ENCODE measurements at regions not wholly inside any gene's neighbourhood (a gene's known extent, or its start where the extent isn't known, plus 50 kb on each side); places are given as distances from the start of the nearest gene placed in this dataset.

DNA sequence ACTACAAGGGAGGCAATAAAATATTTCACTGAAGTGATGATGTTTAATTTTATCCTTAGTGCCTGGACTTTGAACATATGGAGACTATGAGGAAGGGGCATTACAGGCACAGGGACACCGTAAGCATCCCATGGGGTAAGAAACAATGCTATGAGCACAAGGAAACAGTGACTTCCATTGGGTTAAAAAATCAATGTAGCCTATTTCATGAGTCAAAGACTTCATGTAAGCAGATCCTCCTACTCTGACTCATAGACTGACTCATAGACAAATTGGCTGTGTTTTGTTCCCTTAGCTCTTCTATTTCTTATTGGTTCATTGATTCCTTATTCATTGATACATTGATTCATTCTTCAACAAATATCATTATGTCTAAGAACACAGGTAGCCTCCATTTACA, 351.0 kb downstream of the PRELID2 start:
- no peaks in the 10 kb centered on the region for H3K27me3 ChIP-seq (ENCODE audit: insufficient read depth, low read depth, severe bottlenecking)
- no peak overlapping the region for H3K27ac ChIP-seq
- no peak for DNase-seq
- H3K4me3 ChIP-seq (ENCODE audit: low read depth, low read length) = no peak overlapping the region
- H3K9me3 ChIP-seq (ENCODE audit: severe bottlenecking) = no peaks in the 10 kb centered on the region
- H3K36me3 ChIP-seq = no peaks in the 10 kb centered on the region
- no peak for TF ChIP-seq CTCF (IDR thresholded peaks at IDR 0.05; ENCODE audit: low read depth, low read length)

DNA sequence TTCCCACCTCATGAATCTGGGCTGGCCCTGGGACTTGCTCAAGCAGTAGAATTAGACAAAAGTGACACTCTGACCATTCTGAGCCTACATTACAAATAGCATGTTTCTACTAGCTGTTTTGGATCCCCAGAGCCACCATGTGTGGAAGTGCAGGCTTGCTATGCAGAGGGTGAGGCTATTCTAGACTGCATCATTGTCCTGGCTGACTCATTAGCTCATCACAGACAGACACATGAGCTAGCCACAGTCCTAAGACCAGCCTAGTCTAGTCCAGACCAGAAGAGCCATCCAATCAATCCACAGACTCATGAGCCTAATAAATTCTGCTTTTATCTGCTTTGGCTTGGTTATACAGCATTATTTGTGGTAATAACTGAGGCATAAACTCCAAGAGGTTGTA, 351.9 kb downstream of the PRELID2 start:
- no peaks in the 10 kb centered on the region for H3K36me3 ChIP-seq
- H3K27me3 ChIP-seq (ENCODE audit: insufficient read depth, low read depth, severe bottlenecking) = no peaks in the 10 kb centered on the region
- no peaks in the 10 kb centered on the region for H3K9me3 ChIP-seq (ENCODE audit: severe bottlenecking)
- H3K27ac ChIP-seq = no peak overlapping the region
- DNase-seq = no peak
- H3K4me3 ChIP-seq (ENCODE audit: low read depth, low read length) = no peak overlapping the region
- no peak for TF ChIP-seq CTCF (IDR thresholded peaks at IDR 0.05; ENCODE audit: low read depth, low read length)

- Histone ChIP-seq H3K27me3 (ENCODE audit: insufficient read depth, low read depth, severe bottlenecking) (no peaks in the 10 kb centered on the region), H3K27ac (no peak overlapping the region), H3K4me3 (ENCODE audit: low read depth, low read length) (no peak overlapping the region), H3K36me3 (no peaks in the 10 kb centered on the region), H3K9me3 (ENCODE audit: severe bottlenecking) (no peaks in the 10 kb centered on the region)
- no peak for TF ChIP-seq CTCF (IDR thresholded peaks at IDR 0.05; ENCODE audit: low read depth, low read length)
- no peak for DNase-seq
Measured at GRCh38 chr5:145479857-145480256, 355.3 kb downstream of the PRELID2 start.

- no peak for TF ChIP-seq CTCF (IDR thresholded peaks at IDR 0.05; ENCODE audit: low read depth, low read length)
- no peak overlapping the region for H3K4me3 ChIP-seq (ENCODE audit: low read depth, low read length)
- H3K27ac ChIP-seq = no peak overlapping the region
- H3K36me3 ChIP-seq = no peaks in the 10 kb centered on the region
- H3K27me3 ChIP-seq (ENCODE audit: insufficient read depth, low read depth, severe bottlenecking) = no peaks in the 10 kb centered on the region
- no peaks in the 10 kb centered on the region for H3K9me3 ChIP-seq (ENCODE audit: severe bottlenecking)
- no peak for DNase-seq
Measured at GRCh38 chr5:145479271-145479670, 355.9 kb downstream of the PRELID2 start.

DNA sequence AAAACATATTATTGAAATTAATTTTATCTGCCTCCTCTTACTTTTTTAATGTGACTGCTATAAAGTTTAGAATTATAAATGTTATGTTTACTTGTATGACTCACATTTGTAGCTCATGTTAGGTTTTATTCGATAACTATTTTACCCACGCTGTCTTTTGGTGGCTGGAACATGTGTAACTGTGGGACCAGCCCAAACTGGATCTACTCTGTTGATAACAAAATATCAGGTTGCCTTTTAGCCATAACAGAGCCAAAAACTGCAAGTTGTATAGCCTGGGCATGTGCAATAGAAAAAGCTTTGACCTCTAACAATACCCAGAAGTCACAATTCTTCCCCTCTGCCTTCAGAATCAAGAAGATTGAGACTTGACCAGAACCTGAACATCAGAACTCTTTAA, 356.5 kb downstream of the PRELID2 start:
- DNase-seq = no peak
- Histone ChIP-seq H3K9me3 (ENCODE audit: severe bottlenecking) (no peaks in the 10 kb centered on the region), H3K36me3 (no peaks in the 10 kb centered on the region), H3K27me3 (ENCODE audit: insufficient read depth, low read depth, severe bottlenecking) (no peaks in the 10 kb centered on the region), H3K27ac (no peak overlapping the region), H3K4me3 (ENCODE audit: low read depth, low read length) (no peak overlapping the region)
- no peak for TF ChIP-seq CTCF (IDR thresholded peaks at IDR 0.05; ENCODE audit: low read depth, low read length)

DNA sequence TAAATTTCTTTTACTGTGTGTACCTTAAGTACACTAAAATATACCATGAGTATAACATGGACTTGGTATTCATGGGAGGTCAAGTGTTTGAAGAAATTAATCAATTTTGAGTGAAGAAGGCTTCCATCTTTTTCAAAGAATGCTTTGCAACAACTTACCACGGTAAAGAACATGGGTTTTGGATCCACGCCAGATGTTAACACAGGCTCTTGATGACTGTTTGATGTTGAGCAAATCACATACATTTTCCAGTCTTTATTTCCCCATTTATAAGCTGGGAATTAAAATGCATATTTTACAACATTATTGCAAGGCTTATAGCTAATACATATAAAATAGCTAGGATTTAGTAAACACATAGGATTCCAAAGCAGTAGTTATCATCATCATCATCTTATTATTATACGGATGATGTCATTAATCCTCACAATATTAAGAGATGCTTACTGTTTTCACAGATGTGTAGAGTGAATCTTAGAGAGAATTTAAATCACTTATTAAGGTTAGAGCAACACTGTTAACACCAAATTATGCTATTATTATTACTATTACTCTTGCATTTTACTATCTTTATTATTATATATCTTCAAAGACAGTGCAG, 362.0 kb downstream of the PRELID2 start:
- Histone ChIP-seq H3K27me3 (ENCODE audit: insufficient read depth, low read depth, severe bottlenecking) (no peaks in the 10 kb centered on the region), H3K27ac (no peak overlapping the region), H3K36me3 (no peaks in the 10 kb centered on the region), H3K4me3 (ENCODE audit: low read depth, low read length) (no peak overlapping the region), H3K9me3 (ENCODE audit: severe bottlenecking) (no peaks in the 10 kb centered on the region)
- no peak for TF ChIP-seq CTCF (IDR thresholded peaks at IDR 0.05; ENCODE audit: low read depth, low read length)
- DNase-seq = no peak
